ENCODE measurements at regions not wholly inside any gene's neighbourhood (a gene's known extent, or its start where the extent isn't known, plus 50 kb on each side); places are given as distances from the start of the nearest gene placed in this dataset.

- TF ChIP-seq GATAD2A (CRISPR knock-in tag; IDR thresholded peaks at IDR 0.05) (no peak), DNMT3B (CRISPR knock-in tag; conservative IDR thresholded peaks at IDR 0.05) (no peak), SMARCE1 (IDR thresholded peaks at IDR 0.05; ENCODE audit: borderline replicate concordance) (no peak), BCLAF1 (IDR thresholded peaks at IDR 0.05) (no peak), ZNF430 (CRISPR knock-in tag; IDR thresholded peaks at IDR 0.05) (no peak), ZFP1 (CRISPR knock-in tag; IDR thresholded peaks at IDR 0.05) (no peak), AKNA (CRISPR knock-in tag; IDR thresholded peaks at IDR 0.05; ENCODE audit: borderline replicate concordance) (no peak), ESRRA (CRISPR knock-in tag; IDR thresholded peaks at IDR 0.05; ENCODE audit: low read depth) (no peak), CTCF (CRISPR knock-in tag; IDR thresholded peaks at IDR 0.05) (no peak), GMEB2 (CRISPR knock-in tag; IDR thresholded peaks at IDR 0.05; ENCODE audit: low read depth) (no peak), SYNCRIP (IDR thresholded peaks at IDR 0.05; ENCODE audit: insufficient read depth, low read depth, low read length) (no peak), FOSL2 (CRISPR knock-in tag; IDR thresholded peaks at IDR 0.05) (no peak), POLR2A (IDR thresholded peaks at IDR 0.05; ENCODE audit: insufficient read depth in 1 of 2, low read depth in 2 of 2, low read length in 2 of 2) (no peak)
These were observed 247.0 kb downstream of the TFCP2L1 start for GRCh38 chr2:121038031-121038430.

Measured in HepG2 (cell line).